GM18519 (cell line): ENCODE measurements at regions not wholly inside any gene's neighbourhood (a gene's known extent, or its start where the extent isn't known, plus 50 kb on each side); places are given as distances from the start of the nearest gene placed in this dataset.
"Not testable (repeated sequence)": the region's sequence is repeated elsewhere in the genome, so short reads cannot be mapped to it uniquely, and the experiment has no call there.

Experiments used
- ATAC-seq: cut with Tn5 transposase; IDR thresholded peaks from one replicate; pipeline ENCODE4 v1.9.1; 2021; ENCODE audit warnings: mild to moderate bottlenecking, moderate library complexity; ENCODE audit not compliant: unreplicated experiment, low FRiP score

DNA sequence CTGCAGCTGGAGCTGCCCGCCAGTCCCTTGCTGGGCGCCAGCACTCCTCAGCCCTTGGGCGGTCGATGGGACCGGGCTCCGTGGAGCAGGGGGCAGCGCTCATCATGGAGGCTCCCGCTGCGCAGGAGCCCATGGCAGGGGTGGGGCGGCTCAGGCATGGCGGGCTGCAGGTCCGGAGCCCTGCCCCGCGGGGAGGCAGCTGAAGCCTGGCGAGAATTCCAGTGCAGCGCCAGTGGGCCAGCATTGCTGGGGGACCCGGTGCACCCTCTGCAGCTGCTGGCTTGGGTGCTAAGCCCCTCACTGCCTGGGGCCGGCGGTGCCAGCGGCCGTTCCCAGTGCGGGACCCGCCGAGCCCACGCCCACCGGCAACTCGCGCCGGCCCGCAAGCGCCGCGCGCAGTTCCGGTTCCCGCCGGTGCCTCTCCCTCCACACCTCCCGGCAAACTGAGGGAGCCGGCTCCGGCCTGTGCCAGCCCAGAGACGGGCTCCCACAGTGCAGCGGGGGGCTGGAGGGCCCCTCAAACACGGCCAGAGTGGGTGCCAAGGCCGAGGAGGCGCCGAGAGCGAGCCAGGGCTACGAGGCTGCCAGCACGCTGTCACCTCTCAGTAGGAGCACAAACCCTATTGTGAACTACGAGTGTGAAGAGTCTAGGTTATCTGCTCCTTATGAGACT is 687.1 kb downstream of the PCDH17 start:
- no peak for ATAC-seq

DNA sequence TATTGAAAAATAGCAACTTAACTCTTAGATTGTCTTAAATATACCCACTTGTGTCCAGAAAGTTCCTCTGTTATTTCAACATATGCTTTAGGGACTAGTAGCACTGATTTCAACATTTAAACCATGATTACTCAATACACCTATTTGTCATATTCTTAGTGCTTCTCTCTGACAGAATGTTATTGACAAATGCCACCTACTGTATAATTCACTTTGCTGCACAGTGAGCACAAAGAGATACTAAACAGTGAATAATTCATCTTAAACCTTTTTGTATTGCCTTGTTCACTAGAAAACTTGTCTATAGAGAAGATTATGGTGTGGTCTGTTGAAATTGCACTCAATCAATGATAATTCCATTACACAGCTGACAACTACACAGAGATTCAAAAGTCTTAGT is 692.6 kb downstream of the PCDH17 start:
- no peak for ATAC-seq

DNA sequence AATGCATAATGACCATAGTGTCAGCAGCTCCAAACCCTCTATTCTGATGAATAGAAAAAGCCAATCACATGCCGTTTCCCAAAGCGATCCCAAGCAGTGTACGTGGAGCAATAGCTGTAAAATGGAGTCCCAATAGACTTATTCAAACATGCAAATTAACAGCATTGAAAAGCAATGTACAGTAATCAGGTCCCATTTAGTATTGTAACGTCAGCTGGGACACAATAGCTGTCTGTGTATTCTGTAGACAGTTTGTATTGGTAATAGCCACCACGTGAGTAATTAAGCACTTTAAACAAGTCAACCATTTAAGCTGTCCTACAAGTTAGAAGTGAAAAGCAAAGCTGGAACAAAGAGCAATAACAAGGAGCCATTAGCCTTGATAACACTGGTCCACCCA is 698.2 kb downstream of the PCDH17 start:
- ATAC-seq, result no peak

DNA sequence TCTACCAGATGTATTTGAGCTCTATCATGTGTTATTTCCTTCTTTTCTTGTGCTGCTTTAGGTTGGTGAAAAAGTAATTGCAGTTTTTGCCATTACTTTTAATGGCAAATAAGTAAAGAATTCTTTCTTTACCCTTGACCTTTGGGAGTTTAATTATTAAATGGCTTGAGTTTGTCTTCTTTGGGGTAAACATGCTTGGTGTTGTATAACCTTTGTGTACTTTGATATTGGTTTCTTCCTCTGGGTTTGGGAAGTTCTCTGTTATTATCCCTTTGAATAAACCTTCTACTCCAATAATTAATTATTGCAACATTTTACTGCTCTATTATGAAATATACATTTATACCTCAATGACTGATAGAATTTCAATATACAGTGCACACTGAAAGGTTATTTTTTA is 709.4 kb downstream of the PCDH17 start:
- no peak for ATAC-seq

DNA sequence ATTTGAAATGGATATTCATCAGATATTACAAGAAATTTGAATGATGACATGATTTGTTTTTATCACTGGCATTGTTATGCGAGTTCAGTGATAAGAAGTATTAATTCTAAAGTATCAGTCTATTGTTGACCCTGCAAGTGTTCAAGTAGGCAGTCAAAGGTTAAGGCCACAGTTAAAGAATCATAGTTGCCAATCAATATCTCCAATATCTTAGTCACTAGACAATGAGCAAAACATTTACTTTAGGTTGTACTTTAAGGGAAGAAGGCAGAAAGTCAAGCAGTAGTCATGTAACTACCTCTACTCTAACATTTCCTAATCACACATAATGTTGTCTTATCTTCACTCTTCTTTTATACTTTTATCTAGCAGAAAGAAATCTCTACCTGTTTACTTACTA is 709.8 kb downstream of the PCDH17 start:
- ATAC-seq, result no peak

DNA sequence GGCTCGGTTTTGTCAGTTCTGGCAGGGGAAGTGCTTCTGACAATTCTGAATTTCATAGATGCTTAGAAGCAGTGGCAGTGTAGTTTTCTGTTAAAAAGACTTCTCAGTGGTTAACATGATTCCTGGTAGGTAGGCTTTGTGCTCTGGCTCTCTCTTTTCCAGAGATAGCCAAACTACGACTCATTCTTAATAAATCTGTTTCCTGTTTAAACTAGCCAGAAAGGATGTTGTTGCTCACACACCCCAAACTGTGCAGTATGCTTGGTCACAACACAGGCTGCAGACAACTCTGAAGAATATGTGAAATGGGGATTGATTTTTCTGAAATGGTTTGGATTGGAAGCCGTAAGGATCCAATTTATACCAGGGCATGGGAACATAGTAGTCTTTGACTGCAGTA is 711.5 kb downstream of the PCDH17 start:
- no peak for ATAC-seq

DNA sequence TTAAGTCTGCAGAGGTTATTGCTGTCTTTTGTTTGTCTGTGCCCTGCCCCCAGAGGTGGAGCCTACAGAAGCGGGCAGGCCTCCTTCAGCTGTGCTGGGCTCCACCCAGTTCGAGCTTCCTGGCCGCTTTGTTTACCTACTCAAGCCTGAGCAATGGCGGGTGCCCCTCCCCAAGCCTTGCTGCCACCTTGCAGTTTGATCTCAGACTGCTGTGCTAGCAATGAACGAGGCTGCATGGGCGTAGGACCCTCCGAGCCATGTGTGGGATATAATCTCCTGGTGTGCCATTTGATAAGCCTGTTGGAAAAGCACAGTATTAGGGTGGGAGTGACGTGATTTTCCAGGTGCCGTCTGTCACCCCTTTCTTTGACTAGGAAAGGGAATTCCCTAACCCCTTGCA is 720.6 kb downstream of the PCDH17 start:
- ATAC-seq, result not testable (repeated sequence)

DNA sequence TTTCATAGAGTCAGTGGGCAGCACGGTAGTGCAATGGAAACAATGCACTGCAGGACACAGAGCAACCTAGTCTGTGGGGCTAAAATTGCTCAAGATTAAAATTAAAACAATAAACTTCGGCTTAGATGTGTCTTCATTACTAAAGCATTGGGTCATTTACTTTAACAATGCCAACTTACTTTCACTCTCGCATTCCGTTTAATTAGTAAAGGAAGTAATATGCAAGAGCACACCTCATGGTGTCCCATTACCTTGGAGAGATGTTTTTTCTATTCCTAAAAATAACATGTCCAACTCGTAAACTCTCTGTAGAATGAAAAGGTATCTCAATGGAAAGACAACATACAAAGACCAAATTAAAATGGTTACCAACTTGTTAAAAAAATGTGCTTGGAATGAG is 738.4 kb downstream of the PCDH17 start:
- ATAC-seq, result no peak

DNA sequence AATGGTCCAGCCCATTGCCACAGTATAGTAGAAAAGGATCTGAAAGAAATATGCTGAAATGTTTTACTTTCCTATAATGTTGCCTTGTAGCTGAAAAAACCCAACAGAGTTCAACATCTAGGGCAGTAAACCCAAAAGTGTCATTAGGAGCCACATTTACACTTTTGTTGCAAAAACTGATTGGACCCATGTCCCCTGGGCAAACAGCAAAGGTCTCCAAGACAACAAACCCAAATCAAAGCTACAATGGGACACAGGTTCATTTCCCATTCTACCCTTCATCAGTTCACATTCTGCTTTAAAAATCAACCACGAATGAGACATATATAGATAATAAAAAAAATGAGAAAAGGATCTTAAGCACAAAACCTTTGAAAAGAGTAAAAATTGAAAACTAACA is 744.8 kb downstream of the PCDH17 start:
- ATAC-seq, result no peak

DNA sequence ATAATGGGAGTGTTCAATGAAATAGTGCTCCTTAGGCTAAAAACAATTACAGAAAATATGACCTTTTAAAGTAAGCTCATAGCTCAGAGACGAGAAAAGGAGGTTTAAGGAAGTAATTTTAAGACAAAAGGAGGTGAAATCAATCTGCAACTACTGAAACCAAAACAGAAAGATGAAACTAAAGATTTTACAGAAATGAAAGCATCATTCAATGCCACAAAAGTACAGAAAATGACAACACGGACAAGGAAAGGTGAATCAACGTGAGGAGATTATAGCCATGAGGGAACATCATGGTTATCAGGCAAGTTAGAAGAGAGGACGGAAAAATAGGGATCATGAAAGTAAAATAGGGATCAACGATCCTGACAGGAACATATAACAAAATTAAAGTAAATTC is 745.2 kb downstream of the PCDH17 start:
- no peak for ATAC-seq

DNA sequence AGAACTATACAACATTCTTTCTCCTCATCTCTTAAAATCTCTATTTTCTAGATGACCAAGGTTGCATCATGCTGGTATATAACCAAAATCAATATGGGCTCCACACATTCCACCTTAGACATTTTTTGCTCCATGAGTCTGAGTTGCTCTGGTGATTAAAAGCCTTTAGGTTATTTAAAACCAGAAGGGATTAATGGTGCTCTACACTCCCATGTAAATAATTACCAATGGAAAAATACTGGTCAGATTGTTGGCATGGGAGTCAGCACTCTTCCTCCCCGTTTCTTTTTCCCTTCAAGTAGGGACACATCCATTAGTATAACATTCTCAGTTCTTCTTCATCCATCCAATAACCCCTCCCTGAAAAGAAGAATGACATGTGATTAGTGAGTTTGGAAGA is 747.7 kb downstream of the PCDH17 start:
- ATAC-seq, result no peak

DNA sequence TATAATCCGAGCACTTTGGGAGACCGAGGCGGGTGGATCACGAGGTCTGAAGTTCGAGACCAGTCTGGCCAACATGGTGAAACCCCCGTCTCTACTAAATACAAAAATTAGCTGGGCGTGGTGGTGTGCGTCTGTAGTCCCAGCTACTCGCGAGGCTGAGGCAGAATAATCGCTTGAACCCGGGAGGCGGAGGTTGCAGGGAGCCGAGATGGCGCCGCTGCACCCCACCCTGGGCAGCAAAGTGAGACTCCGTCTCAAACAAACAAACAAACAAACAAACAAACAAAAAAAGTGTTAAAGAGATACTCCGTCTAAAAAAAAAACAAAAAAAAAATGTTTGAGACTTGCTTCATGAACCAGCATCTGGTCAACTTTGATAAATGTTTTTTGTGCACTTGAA is 753.8 kb downstream of the PCDH17 start:
- ATAC-seq, result not testable (repeated sequence)

DNA sequence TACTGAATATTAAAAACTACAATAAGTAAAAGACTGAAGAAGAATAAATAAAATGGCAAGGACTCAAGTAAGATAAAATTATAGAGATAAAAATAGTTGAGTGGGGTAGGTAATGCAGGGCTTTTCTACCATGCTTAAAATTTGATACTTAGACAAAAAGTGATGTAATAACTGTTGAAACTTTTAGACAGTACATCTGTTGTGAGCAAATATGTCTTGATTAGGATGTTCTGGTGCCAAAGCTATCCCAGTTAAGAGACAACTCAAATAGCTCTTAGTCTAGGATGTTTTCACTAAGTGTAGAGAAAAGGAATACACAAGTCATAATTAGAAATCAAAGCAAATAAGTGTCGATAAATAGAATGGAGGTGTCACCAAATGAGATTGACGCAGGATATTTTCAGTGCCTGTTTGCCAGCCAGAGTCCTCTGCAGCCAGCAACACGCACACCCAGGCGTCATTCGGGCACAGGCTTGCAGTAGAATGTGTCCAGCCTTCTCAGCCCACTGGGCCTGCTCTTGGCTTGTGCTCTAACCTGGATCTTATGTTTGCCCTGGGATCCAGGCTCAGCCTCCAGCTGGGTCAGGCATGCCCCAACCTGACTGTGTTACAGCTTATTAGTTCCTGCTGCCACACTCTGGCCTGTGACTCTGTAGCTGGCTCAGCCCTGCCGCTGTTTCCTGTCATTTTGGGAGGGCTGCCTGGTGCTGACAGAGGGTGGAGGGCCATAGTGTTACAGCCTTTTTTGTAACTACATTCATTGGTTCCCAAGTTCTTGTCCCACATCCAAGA is 766.2 kb downstream of the PCDH17 start:
- no peak for ATAC-seq

DNA sequence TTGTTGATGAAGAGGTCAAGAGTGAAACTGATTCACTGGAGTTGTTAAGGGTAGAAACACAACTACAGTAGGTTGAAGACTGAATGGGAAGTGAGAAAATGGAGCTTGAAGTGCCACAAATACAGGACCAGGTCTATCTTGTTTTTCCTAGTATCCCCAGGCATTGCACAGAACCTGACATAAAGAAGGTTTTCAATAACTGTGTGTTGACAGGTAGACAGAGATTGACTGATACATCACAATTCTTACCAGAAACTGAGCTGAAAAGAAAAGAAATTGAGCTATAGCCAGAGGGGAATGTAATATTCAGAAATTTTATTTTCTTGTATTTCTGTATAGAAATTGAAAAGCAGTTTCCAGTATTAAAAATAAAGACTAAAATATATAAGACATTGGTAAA is 767.7 kb downstream of the PCDH17 start:
- ATAC-seq, result no peak

DNA sequence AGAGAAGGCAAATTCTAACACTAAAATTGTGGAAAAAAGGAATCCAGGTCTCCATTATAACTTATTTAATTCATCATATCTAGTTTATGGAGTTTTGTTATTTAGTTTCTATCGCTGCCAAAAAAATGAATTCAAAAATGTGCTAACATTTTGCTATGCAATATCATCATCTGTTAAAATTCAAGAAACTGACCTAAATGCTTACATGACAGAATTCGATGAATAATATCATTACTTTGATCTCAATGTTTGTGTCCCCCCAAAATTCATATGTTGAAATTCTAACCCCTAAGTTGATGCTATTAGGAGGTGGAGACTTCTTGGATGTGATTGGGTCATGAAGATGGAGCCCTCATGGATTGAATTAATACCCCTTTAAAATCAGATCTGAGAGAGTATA is 775.0 kb downstream of the PCDH17 start:
- no peak for ATAC-seq

DNA sequence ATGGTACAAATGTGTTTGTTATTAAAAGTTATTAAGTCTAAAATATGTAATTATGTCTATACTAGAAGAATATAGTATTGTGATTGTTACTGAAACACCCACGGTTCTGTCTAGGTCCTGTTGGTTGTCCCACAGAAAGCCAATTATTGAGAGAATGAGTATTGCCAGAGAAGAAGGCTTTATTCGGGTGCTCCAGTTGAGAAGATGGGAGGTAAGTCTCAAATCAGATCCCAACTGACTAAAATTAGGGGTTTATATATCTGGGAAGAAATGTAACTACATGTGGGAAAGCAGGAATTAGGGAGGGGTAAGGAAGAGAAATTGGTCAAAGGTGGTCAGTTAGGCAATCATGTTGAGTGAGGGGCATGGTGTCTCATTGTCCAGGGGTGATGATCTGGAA is 798.4 kb downstream of the PCDH17 start:
- ATAC-seq, result no peak

DNA sequence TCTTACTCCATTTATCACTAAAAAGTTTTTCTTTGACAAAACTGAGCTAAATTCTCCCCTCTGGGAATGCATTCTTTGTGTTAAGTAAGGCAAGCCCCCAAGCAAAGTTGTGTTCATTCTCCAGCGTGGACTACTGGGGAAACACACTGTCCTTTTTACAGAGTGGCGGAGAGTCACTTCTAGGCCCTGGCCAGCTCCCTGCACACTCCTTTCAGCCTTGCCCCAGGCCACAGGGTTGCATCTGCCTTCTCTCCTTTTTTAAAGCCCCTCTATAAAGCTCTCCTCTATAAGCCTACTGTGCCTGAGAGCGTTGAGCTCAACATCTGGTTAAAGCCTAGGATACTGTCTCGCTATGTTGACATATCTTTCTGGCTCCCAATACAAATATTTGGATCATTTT is 803.4 kb downstream of the PCDH17 start:
- no peak for ATAC-seq

DNA sequence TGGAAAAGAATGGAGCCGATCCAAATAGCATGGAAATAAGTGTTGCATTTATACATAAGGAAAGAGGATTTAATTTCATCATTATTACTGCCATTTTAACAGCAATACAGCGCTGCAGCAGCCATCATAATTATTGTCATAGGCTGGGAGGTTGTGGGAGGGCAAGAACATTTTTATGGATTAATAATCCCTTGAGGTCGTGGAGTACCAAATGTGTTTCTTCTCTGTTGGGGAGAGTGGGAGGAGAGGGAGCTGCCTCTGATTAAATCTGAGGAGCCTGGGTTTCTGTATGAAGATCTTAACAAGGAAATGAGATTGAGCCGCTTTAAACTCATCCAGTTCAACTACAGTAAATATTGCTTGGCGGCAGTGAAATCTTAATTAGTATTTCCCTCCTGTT is 805.9 kb downstream of the PCDH17 start:
- no peak for ATAC-seq

DNA sequence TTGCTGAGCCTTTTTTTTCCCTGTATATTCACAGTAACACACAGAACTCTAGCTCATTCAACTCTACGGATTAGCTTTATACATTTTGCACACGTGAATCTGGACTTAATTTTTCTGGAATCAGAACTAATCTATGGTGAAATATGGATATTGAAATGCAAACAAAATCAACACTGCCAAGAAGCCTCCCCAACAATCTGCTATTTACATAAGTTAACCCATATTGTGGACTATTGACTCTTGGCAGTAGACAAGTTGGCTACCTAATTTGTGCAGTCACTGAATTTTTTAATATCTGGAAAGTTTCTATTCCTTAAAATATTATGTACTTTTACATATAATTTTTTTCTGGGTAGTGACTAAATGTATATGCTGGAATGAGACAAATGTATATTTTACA is 815.4 kb downstream of the PCDH17 start:
- ATAC-seq, result no peak

DNA sequence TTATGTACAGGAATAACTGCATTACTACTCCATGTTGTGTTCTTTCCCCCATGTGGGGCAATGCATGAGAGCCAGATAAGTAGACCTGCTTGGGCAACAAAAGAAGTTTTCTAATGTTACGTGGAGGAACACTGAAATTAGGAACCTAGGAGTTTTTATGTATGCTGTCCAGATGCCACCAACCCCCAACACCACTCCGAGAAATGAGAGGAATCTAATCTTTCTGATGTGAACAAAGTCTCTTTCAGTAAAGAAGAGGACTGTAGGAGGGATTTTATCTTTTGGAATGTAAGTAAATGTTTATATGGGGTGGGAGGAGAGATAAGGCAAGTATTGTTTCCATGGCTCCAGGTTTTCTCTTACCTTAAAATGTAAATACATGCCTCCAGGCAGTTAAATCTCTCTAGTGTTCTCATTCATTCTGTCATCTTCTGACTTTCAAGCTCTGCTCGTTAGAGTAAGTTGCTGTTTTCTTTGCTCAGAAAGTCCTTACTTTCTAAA is 820.6 kb downstream of the PCDH17 start:
- no peak for ATAC-seq

DNA sequence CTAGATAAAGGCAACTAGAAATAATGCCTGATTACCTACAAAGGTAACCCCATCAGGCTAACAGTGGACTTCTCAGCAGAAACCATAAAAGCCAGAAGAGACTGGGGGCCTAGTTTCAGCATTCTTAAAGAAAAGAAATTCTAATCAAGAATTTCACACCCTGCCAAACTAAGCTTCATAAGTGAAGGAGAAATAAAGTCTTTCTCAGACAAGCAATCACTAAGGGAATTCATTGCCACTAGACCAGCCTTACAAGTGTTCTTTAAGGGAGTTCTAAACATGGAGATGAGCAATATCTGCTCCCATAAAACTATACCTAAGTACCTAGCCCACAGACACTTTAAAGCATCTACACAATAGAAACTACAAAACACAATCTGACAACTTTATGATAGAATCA is 823.5 kb downstream of the PCDH17 start:
- no peak for ATAC-seq

DNA sequence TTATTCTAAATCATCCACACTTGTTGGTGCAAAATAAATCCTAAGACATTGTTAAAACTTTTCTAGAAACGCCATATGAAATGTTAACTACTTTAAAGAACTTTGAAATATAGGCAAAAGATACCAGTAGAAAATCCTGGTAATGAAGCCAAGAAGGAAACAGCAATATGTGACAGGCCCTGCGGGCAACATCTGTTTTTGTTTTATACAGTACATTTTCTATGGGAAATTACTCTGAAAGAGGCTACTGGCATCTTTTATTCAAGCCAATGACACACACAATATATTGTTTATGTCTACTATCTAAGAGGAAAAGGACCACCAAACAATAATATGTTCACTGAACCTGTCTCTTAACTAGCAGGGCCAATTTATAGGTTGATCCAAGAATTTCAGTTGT is 829.7 kb downstream of the PCDH17 start:
- no peak for ATAC-seq
